OCI-LY3 (cell line): ENCODE measurements at regions not wholly inside any gene's neighbourhood (a gene's known extent, or its start where the extent isn't known, plus 50 kb on each side); places are given as distances from the start of the nearest gene placed in this dataset.

Experiments used
- H2AFZ ChIP-seq: fragments of 200-600, 300-600 bp; shearing (Covaris generic); 2 replicates; pipeline ENCODE4 v1.6.0; 2014; ENCODE audit warnings: antibody characterized with exemption, low read depth, low read length
- H3K27ac ChIP-seq: fragments of 200-600, 300-600 bp; sonication (generic); 2 replicates; pipeline ENCODE4 v1.5.1; 2014; ENCODE audit warnings: mild to moderate bottlenecking, low read length, moderate library complexity, mixed read lengths
- H3K27me3 ChIP-seq: fragments of 200-600, 300-600 bp; sonication (generic); 2 replicates; pipeline ENCODE4 v1.6.1; 2014; ENCODE audit warnings: low read depth, low read length, mixed read lengths
- H3K36me3 ChIP-seq: fragments of 200-600, 300-600 bp; sonication (generic); replicated peaks from 2 replicates; pipeline ENCODE3; 2014; ENCODE audit warnings: low read depth, low read length, mixed read lengths
- H3K4me1 ChIP-seq: fragments of 300-600, 200-600 bp; sonication (generic); 2 replicates; pipeline ENCODE4 v1.6.1; 2014; ENCODE audit warnings: low read length, mixed read lengths
- H3K4me2 ChIP-seq: fragments of 200-600, 300-600 bp; sonication (generic); 2 replicates; pipeline ENCODE4 v1.6.1; 2014; ENCODE audit warnings: low read length, mixed read lengths
- H3K4me3 ChIP-seq: fragments of 300-600, 200-600 bp; sonication (generic); 2 replicates; pipeline ENCODE4 v1.5.1; 2014; ENCODE audit warnings: antibody characterized with exemption, mild to moderate bottlenecking, low read length, moderate library complexity
- H3K79me2 ChIP-seq: fragments of 300-600, 200-600 bp; shearing (Covaris generic); 2 replicates; pipeline ENCODE4 v1.6.1; 2014; ENCODE audit warnings: mild to moderate bottlenecking, low read length, mixed read lengths
- H3K9ac ChIP-seq: fragments of 300-600, 200-600 bp; shearing (Covaris generic); 2 replicates; pipeline ENCODE4 v1.6.0; 2014; ENCODE audit warnings: mild to moderate bottlenecking, low read length, moderate library complexity
- H3K9me3 ChIP-seq: fragments of 200-600, 300-600 bp; shearing (Covaris generic); 2 replicates; pipeline ENCODE4 v1.6.1; 2014; ENCODE audit warnings: low read length, mixed read lengths; ENCODE audit not compliant: insufficient read depth
- H4K20me1 ChIP-seq: fragments of 200-600, 300-600 bp; sonication (generic); 2 replicates; pipeline ENCODE4 v1.6.1; 2016; ENCODE audit warnings: low read length, mixed read lengths; ENCODE audit not compliant: insufficient read depth
- CTCF ChIP-seq: fragments of 200-600, 300-600 bp; sonication (generic); IDR thresholded peaks from 2 replicates; pipeline ENCODE4 v1.5.1; 2014; ENCODE audit warnings: antibody characterized with exemption, low read length, low read depth
- EZH2phosphoT487 ChIP-seq: fragments of 200-600 bp; shearing (Covaris generic); IDR thresholded peaks from 2 replicates; pipeline ENCODE4 v1.6.1; 2018; ENCODE audit warnings: antibody characterized with exemption, mixed run types, low read depth

DNA sequence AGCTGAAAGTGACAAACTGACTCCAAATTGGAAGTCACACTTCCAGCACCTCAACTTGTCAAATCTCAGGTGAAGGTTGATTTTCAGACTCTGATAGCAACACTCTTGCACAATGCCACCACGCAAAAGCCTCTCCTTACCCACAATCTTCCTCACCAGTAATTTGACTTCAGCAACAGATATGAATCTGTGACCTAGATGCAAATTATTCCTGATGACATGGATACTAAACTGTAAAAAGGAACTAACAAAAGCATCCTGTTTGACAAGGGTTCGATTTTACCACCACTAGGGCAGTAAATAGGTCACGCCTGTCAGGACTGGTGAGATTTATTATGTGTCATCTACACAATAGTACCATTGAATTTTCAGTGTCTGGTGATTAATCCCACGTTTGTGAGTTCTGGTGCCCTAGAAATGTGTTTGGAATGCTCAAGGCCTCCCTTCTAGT is 134.4 kb upstream of the COL21A1 start:
- Histone ChIP-seq H3K9ac (no peak overlapping the region), H3K9me3 (no peaks in the 10 kb centered on the region), H4K20me1 (no peaks in the 10 kb centered on the region), H3K27ac (no peak overlapping the region), H3K79me2 (no peaks in the 10 kb centered on the region), H3K4me2 (no peak overlapping the region), H3K4me1 (peaks cover 6% of the 10 kb centered on the region; the same call in 1 of the 2 replicates), H2AFZ (no peak overlapping the region), H3K4me3 (no peak overlapping the region), H3K27me3 (no peaks in the 10 kb centered on the region), H3K36me3 (no peaks in the 10 kb centered on the region)
- TF ChIP-seq CTCF (no peak), EZH2phosphoT487 (no peak)

DNA sequence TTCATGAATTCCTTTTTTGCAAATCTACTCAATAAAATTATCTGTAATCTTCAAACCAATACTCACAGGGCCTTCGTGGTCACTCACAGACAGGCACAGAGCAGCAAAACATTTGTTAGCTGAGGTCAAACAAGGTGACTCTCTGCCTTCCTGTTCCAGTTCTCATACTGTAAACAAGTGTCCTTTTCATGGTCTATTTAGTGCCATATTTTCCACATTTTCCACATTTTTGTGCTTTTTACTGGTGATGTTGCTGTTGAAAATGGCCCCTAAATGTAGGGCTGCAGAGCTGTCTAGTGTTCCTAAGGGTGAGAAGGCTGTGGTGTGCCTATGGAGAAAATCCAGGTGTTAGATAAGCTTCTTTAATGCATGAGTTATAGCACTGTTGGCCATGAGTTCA is 133.1 kb upstream of the COL21A1 start:
- H3K27ac ChIP-seq = no peak overlapping the region
- H3K4me2 ChIP-seq = no peak overlapping the region
- H3K4me1 ChIP-seq = 0 out of 2 replicates have a peak, but pooled peaks cover 2% of the 10 kb centered on the region
- H3K9ac ChIP-seq = no peak overlapping the region
- H2AFZ ChIP-seq = no peak overlapping the region
- H3K36me3 ChIP-seq = no peaks in the 10 kb centered on the region
- H3K79me2 ChIP-seq = no peaks in the 10 kb centered on the region
- no peaks in the 10 kb centered on the region for H4K20me1 ChIP-seq
- no peak overlapping the region for H3K4me3 ChIP-seq
- no peaks in the 10 kb centered on the region for H3K9me3 ChIP-seq
- no peaks in the 10 kb centered on the region; the same call in 1 of the 2 replicates for H3K27me3 ChIP-seq
- TF ChIP-seq CTCF (no peak), EZH2phosphoT487 (no peak)

DNA sequence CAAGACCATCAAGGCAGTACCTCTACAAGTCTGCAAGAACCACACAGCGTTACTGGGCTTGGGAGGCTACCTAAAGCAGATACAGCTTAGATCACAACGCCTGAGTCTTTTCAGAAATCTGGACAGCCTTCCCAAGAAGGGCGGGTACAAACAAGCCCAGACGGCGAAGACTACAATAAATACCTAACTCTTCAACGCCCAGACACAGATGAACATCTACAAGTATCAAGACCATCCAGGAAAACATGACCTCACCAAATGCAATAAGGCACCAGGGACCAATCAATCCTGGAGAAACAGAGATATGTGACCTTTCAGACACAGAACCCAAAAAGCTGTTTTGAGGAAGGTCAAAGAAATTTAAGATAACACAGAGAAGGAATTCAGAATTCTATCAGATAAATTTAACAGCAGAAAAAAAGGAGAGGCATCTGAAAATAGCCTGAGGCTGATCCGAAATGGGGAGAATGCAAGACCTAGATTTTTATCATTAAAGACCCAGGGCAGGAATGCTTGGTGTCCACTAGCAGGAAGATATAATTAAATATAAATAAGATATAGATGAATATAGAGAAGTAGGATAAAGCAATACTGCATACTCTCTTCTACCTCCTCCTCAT is 131.7 kb upstream of the COL21A1 start:
- Histone ChIP-seq H3K36me3 (no peaks in the 10 kb centered on the region), H4K20me1 (no peaks in the 10 kb centered on the region), H3K4me2 (no peak overlapping the region), H3K4me3 (no peak overlapping the region), H3K27ac (no peak overlapping the region), H3K9me3 (no peaks in the 10 kb centered on the region), H3K4me1 (0 out of 2 replicates have a peak, but pooled peaks cover 2% of the 10 kb centered on the region), H3K79me2 (no peaks in the 10 kb centered on the region), H3K9ac (no peak overlapping the region), H3K27me3 (no peaks in the 10 kb centered on the region; the same call in 1 of the 2 replicates), H2AFZ (no peak overlapping the region)
- TF ChIP-seq CTCF = no peak
- TF ChIP-seq EZH2phosphoT487 = no peak

DNA sequence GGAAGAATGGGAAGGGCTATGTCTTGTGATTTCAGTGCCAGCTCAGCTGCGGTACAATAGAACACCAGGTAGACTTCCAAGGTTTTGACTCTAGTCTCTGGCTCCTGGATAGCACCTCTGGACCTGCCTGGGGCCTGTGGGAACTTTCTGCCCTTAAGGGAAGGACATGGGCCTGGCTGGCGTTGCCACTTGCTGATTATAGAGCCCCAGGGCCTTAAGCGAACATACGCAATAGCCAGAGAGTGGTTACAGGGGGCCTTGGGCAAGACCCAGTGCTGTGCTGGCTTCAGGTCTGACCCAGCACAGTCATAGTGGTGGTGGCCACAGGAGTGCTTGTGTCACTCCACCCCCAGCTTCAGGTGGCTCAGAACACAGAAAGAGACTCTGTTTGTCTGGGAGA is 131.1 kb upstream of the COL21A1 start:
- Histone ChIP-seq H3K9ac (no peak overlapping the region), H4K20me1 (no peaks in the 10 kb centered on the region), H3K27ac (no peak overlapping the region), H2AFZ (no peak overlapping the region), H3K36me3 (no peaks in the 10 kb centered on the region), H3K4me3 (no peak overlapping the region), H3K9me3 (no peaks in the 10 kb centered on the region), H3K4me2 (no peak overlapping the region), H3K79me2 (no peaks in the 10 kb centered on the region), H3K4me1 (0 out of 2 replicates have a peak, but pooled peaks cover 2% of the 10 kb centered on the region), H3K27me3 (no peaks in the 10 kb centered on the region; the same call in 1 of the 2 replicates)
- TF ChIP-seq CTCF (no peak), EZH2phosphoT487 (no peak)
